Stimulated activated naive B cell treated with anti-CD40 and anti-IgM and Interleukin-4, amounts not matched to agents 10 μg/mL and 1 μg/mL and 100 μg/mL, for 72 hours (primary cell): ENCODE measurements at regions not wholly inside any gene's neighbourhood (a gene's known extent, or its start where the extent isn't known, plus 50 kb on each side); places are given as distances from the start of the nearest gene placed in this dataset.
"Not testable (repeated sequence)": the region's sequence is repeated elsewhere in the genome, so short reads cannot be mapped to it uniquely, and the experiment has no call there.

ENCODE experiments used
- ATAC-seq, 2 donors: fragments of 150-1000 bp; cut with Tn5 transposase; replicated peaks; 2 replicates each; pipeline ENCODE4 v1.10.0; 2021; ENCODE audit warnings: moderate library complexity in 1 of 2
- DNase-seq: peaks from one replicate; pipeline ENCODE4 v3.0.0; 2021
- H3K27ac Mint-ChIP-seq: one replicate; pipeline ENCODE4 v1.8.0; 2022; ENCODE audit warnings: mild to moderate bottlenecking, mixed read lengths
- H3K27me3 Mint-ChIP-seq, 2 donors: one replicate each; pipeline ENCODE4 v1.8.0; 2022; ENCODE audit warnings: mixed read lengths in 2 of 2
- H3K36me3 Mint-ChIP-seq, 2 donors: one replicate each; pipeline ENCODE4 v1.8.0; 2022; ENCODE audit warnings: mixed read lengths in 2 of 2, mild to moderate bottlenecking in 1 of 2
- H3K4me1 Mint-ChIP-seq, 2 donors: one replicate each; pipeline ENCODE4 v1.8.0; 2022; ENCODE audit warnings: mixed read lengths in 2 of 2, mild to moderate bottlenecking in 1 of 2
- H3K4me3 Mint-ChIP-seq, 2 donors: one replicate each; pipeline ENCODE4 v1.8.0; 2022; ENCODE audit warnings: mild to moderate bottlenecking in 2 of 2, mixed read lengths in 2 of 2, moderate library complexity in 1 of 2
- H3K9me3 Mint-ChIP-seq, 2 donors: one replicate each; pipeline ENCODE4 v1.8.0; 2022; ENCODE audit warnings: mixed read lengths in 2 of 2, mild to moderate bottlenecking in 1 of 2

- DNase-seq = no peak
Measured at GRCh38 chr20:54940522-54940921, 465.1 kb downstream of the DOK5 start.

GRCh38 chr20:54938707-54939106 lies 463.3 kb downstream of the DOK5 start:
- Mint-ChIP-seq H3K4me3 (no peak overlapping the region), H3K9me3 (peaks cover 0 to 1% of the 10 kb centered on the region in 2 donors), H3K36me3 (no peaks in the 10 kb centered on the region), H3K27ac (no peak overlapping the region), H3K27me3 (no peaks in the 10 kb centered on the region), H3K4me1 (no peaks in the 10 kb centered on the region)
- DNase-seq = no peak
- ATAC-seq = no peak

More at GRCh38 chr20:54940522-54940921, 465.1 kb downstream of the DOK5 start:
- Mint-ChIP-seq H3K27me3 (no peaks in the 10 kb centered on the region), H3K4me3 (no peak overlapping the region), H3K4me1 (no peaks in the 10 kb centered on the region), H3K9me3 (peaks cover 0 to 1% of the 10 kb centered on the region in 2 donors), H3K36me3 (no peaks in the 10 kb centered on the region), H3K27ac (no peak overlapping the region)
- ATAC-seq = no peak

DNA sequence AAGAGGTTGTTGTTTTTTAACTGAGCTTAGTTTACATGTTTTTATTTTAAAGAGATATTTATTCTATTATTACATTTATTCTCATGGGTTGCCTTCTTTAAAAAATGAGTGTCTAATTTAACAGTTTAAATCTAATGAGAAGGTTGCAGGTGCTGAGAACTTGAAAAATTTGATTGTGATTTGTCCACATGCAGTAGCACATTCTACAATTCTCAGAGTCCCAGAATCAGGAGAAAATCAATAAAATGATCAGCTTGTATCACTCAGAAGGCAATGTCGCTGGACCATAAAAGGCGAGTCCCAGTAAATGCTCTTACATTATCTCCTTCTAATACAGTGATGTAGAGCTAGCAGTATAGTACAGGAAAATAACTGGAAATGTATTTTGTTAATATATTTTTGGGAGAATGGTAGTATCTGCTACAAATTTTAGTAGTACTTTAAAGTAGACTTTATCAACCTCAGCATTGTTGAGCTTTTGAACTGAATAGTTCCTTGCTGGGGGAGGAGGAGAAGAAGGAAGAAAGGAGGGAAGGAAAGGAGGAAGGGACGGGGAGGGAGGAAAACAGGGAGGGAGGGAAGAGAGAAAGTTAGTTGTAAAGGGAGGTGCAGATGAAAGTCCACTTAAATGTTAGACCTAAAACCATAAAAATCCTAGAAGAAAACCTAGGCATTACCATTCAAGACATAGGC lies 458.0 kb downstream of the DOK5 start:
- ATAC-seq (no peak), DNase-seq (no peak)
- Mint-ChIP-seq H3K9me3 (peaks cover 6 to 8% of the 10 kb centered on the region in 2 donors), H3K27me3 (no peaks in the 10 kb centered on the region), H3K4me1 (no peaks in the 10 kb centered on the region), H3K4me3 (no peak overlapping the region), H3K27ac (no peak overlapping the region), H3K36me3 (no peaks in the 10 kb centered on the region)

DNA sequence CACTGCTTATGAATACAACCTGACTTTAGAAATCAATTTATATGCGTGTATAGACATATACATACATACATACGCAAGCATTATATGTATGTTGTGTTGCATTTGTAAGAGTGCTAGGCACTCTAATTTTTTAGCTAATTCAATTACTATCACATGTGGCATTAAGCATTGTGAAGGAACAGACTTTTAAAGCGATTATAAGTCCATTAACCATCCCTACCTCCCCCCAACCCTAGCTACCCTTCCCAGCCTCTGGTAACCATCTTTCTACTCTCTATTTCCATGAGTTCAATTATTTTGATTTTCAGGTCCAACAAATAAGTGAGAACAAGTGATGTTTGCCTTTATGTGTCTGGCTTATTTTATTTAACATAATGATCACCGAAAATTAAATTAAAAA lies 453.8 kb downstream of the DOK5 start:
- no peak for DNase-seq
- Mint-ChIP-seq H3K4me1 (no peaks in the 10 kb centered on the region), H3K4me3 (no peak overlapping the region), H3K27me3 (no peaks in the 10 kb centered on the region), H3K27ac (no peak overlapping the region), H3K9me3 (peaks cover 7 to 11% of the 10 kb centered on the region in 2 donors), H3K36me3 (no peaks in the 10 kb centered on the region)
- no peak for ATAC-seq

DNA sequence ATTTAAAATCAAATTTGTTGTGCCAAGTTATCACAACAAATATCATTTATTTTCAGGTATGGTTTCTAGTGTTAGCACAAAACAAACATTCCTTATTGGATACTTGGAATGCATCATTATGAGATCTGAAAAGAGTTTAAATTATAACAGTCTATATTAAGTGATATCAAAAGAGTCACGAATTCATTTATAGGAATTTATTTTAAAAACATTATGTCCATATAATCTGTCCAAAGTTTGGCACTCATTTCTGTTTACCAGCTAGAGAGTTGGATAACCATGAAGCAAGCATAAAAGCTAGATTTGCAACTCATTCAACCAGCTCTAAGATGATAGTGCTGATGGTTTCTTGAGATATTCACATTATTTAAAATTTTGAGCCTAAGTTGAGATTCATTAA lies 453.2 kb downstream of the DOK5 start:
- ATAC-seq = no peak
- Mint-ChIP-seq H3K27ac (no peak overlapping the region), H3K36me3 (no peaks in the 10 kb centered on the region), H3K27me3 (no peaks in the 10 kb centered on the region), H3K4me1 (no peaks in the 10 kb centered on the region), H3K9me3 (peaks cover 7 to 13% of the 10 kb centered on the region in 2 donors), H3K4me3 (no peak overlapping the region)
- no peak for DNase-seq

DNA sequence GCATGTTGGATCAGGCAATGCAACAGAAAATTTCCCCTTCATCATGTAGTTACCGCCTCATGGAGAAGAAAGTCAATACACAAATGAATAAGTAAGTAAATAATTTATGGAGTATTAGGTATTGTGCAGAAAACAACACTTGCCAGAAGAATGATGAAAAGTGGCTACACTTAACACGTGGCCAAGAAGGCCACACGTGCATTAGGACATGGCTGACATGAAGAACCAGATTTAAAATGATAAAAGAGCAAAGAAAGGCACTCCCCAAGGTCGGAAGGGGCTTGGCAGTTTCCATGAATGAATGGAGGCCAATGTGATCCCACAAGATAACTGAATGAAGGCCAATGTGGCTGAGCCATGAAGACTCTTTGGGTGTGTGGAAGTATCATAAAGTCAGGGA lies 447.2 kb downstream of the DOK5 start:
- no peak overlapping the region for H3K27ac Mint-ChIP-seq
- H3K36me3 Mint-ChIP-seq = no peaks in the 10 kb centered on the region
- no peaks in the 10 kb centered on the region for H3K4me1 Mint-ChIP-seq
- no peaks in the 10 kb centered on the region for H3K27me3 Mint-ChIP-seq
- H3K9me3 Mint-ChIP-seq = peaks cover 0 to 11% of the 10 kb centered on the region in 2 donors
- H3K4me3 Mint-ChIP-seq = no peak overlapping the region
- no peak for DNase-seq
- no peak for ATAC-seq

DNA sequence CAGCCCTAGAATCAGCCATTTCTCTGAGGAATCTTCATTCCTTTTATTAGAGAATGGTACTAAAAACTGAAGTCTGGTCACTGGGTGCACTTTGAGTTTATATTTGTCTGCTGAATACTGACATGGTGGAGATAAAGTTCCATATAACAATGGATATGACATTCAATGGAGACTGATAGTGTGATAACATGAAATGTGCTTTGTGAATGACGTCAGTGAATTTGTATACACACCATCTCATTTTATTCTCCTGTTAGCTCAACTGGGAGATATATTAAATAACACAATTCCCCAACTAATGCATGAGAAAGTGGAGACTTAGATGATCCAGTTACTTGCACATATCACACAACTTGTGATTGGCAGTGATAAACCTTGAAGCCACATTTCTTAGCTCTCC lies 446.7 kb downstream of the DOK5 start:
- H3K36me3 Mint-ChIP-seq = no peaks in the 10 kb centered on the region
- DNase-seq = no peak
- H3K9me3 Mint-ChIP-seq = peaks cover 0 to 11% of the 10 kb centered on the region in 2 donors
- H3K27me3 Mint-ChIP-seq = no peaks in the 10 kb centered on the region
- no peak for ATAC-seq
- no peak overlapping the region for H3K27ac Mint-ChIP-seq
- no peak overlapping the region for H3K4me3 Mint-ChIP-seq
- H3K4me1 Mint-ChIP-seq = no peaks in the 10 kb centered on the region

DNA sequence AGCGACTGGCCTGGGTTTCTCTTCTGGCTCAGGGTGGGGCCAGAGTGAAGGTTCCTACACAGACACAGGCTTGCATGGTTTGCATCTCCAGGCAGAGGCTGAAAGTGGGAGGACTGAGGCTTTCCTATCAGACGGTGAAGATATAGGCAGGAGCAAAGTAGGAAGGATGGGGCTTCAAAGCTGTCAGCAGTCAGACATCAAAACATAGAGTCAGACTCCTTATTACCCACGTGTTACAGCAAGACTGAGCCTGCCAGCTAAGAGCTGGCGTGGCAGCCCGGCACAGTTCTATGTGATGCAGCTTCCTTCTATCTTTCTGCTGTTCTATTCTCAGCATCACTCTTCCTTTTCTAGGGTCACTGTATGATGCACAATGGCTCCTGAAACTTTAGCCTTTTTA lies 445.1 kb downstream of the DOK5 start:
- H3K4me1 Mint-ChIP-seq = no peaks in the 10 kb centered on the region
- H3K36me3 Mint-ChIP-seq = no peaks in the 10 kb centered on the region
- peaks cover 5 to 9% of the 10 kb centered on the region in 2 donors for H3K9me3 Mint-ChIP-seq
- no peak overlapping the region for H3K27ac Mint-ChIP-seq
- ATAC-seq = no peak
- H3K27me3 Mint-ChIP-seq = no peaks in the 10 kb centered on the region
- DNase-seq = no peak
- H3K4me3 Mint-ChIP-seq = no peak overlapping the region

GRCh38 chr20:54918993-54919392 lies 443.6 kb downstream of the DOK5 start:
- not testable (repeated sequence) for H3K36me3 Mint-ChIP-seq, H3K4me1 Mint-ChIP-seq, H3K9me3 Mint-ChIP-seq, ATAC-seq, H3K4me3 Mint-ChIP-seq, H3K27me3 Mint-ChIP-seq, H3K27ac Mint-ChIP-seq, DNase-seq

DNA sequence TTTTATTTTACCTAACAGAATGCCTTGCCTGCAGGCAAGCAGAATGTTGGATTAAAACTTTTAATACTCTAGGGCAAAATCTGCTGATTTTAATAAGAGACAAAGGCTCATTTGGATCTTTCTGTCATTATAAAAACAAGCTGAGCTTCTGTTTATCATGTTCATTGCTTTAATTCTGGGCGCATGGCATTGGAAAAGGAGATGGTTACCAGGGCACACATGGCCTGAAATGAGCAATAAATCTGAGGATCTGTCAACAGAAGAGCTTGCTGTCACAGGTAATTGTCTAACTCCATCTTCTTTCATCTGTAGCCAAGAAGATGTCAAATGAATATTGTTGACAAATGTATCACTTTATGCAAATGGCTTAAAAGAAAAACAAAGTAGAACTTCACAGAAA lies 439.6 kb downstream of the DOK5 start:
- Mint-ChIP-seq H3K27ac (no peak overlapping the region), H3K4me3 (no peak overlapping the region), H3K36me3 (no peaks in the 10 kb centered on the region), H3K4me1 (no peaks in the 10 kb centered on the region), H3K9me3 (peaks cover 7 to 8% of the 10 kb centered on the region in 2 donors), H3K27me3 (no peaks in the 10 kb centered on the region)
- DNase-seq (no peak), ATAC-seq (no peak)

DNA sequence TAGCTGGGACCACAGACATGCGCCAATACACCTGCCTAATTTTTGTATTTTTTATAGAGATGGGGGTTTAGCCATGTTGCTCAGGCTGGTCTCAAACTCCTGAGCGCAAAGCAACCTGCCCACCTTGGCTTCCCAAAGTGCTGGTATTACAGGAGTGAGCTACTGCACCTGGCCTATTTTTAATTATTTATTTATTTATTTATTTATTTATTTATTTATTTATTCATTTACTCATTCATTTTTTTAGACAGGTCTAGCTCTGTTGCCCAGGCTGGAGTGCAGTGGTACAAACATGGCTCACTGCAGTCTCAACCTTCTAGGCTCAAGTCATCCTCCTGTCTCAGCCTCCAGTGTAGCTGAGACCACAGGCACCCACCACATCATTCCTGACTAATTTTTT lies 434.3 kb downstream of the DOK5 start:
- H3K4me1 Mint-ChIP-seq = no peaks in the 10 kb centered on the region
- H3K4me3 Mint-ChIP-seq = no peak overlapping the region
- peaks cover 6 to 23% of the 10 kb centered on the region in 2 donors for H3K9me3 Mint-ChIP-seq
- no peaks in the 10 kb centered on the region for H3K36me3 Mint-ChIP-seq
- DNase-seq = no peak
- H3K27me3 Mint-ChIP-seq = no peaks in the 10 kb centered on the region
- ATAC-seq = no peak
- no peak overlapping the region for H3K27ac Mint-ChIP-seq

DNA sequence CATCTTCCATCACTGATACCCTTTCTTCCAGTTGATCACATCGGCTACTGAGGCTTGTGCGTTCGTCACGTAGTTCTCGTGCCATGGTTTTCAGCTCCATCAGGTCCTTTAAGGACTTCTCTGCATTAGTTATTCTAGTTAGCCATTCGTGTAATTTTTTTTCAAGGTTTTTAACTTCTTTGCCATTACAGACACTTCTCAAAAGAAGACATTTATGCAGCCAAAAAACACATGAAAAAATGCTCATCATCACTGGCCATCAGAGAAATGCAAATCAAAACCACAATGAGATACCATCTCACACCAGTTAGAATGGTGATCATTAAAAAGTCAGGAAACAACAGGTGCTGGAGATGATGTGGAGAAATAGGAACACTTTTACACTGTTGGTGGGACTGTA lies 430.7 kb downstream of the DOK5 start:
- DNase-seq, H3K4me1 Mint-ChIP-seq, H3K27me3 Mint-ChIP-seq, ATAC-seq, H3K4me3 Mint-ChIP-seq, H3K27ac Mint-ChIP-seq, H3K36me3 Mint-ChIP-seq: not testable (repeated sequence)
- H3K9me3 Mint-ChIP-seq = peaks cover 9 to 18% of the 10 kb centered on the region in 2 donors

DNA sequence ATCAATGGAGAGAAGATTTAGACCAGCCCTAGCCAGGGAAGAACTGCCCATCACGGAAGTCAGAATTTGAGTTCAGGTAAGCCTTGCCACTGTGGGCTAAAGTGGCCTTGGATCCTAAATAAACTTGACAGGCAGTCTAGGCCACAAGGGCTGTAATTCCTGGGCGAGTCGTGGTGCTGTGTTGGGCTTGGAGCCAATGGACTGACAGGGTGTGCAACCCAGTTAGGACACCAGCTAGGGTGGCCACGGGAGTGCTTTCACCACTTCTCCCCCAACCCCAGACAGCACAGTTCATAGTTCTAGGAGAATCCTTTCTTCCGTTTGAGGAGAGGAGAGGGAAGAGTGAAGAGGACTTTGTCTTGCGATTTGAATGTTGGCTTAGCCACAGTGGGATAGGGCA lies 422.4 kb downstream of the DOK5 start:
- ATAC-seq (no peak), DNase-seq (no peak)
- no peaks in the 10 kb centered on the region for H3K36me3 Mint-ChIP-seq
- H3K4me3 Mint-ChIP-seq = no peak overlapping the region
- no peaks in the 10 kb centered on the region for H3K27me3 Mint-ChIP-seq
- no peak overlapping the region for H3K27ac Mint-ChIP-seq
- peaks cover 11 to 19% of the 10 kb centered on the region in 2 donors for H3K9me3 Mint-ChIP-seq
- H3K4me1 Mint-ChIP-seq = no peaks in the 10 kb centered on the region

- Mint-ChIP-seq H3K4me3 (no peak overlapping the region), H3K9me3 (peaks cover 0 to 6% of the 10 kb centered on the region in 2 donors), H3K4me1 (no peaks in the 10 kb centered on the region), H3K27me3 (no peaks in the 10 kb centered on the region), H3K27ac (no peak overlapping the region), H3K36me3 (no peaks in the 10 kb centered on the region)
- DNase-seq = no peak
- ATAC-seq = no peak
Measured at GRCh38 chr20:54891907-54892306, 416.5 kb downstream of the DOK5 start.

DNA sequence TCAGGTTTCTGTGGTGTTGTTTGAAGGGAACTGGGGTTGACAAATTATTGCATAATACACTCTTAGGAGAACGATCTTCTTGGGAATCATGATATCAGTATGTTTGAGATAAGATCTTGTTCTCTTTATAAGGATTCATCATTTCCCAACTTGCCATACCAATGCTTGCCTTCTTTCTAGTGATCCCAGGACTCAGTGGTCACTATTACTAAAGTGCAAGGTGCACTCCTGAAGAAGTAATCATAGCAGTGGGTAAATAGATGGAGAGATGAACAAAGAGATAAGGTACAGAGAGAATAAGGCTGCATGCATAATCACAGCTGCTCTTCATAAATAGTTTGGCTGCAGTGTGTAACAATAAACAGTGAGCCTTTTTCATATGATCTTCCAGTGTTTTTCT lies 404.0 kb downstream of the DOK5 start:
- Mint-ChIP-seq H3K27ac (no peak overlapping the region), H3K27me3 (no peaks in the 10 kb centered on the region), H3K4me3 (no peak overlapping the region), H3K4me1 (no peaks in the 10 kb centered on the region), H3K36me3 (no peaks in the 10 kb centered on the region), H3K9me3 (peaks cover 0 to 4% of the 10 kb centered on the region in 2 donors)
- no peak for ATAC-seq
- DNase-seq = no peak

- ATAC-seq (no peak), DNase-seq (no peak)
- Mint-ChIP-seq H3K4me3 (no peak overlapping the region), H3K27ac (no peak overlapping the region), H3K9me3 (peaks cover 0 to 4% of the 10 kb centered on the region in 2 donors), H3K27me3 (no peaks in the 10 kb centered on the region), H3K4me1 (no peaks in the 10 kb centered on the region), H3K36me3 (no peaks in the 10 kb centered on the region)
Measured at GRCh38 chr20:54875307-54875706, 399.9 kb downstream of the DOK5 start.
